ENCODE measurements at regions not wholly inside any gene's neighbourhood (a gene's known extent, or its start where the extent isn't known, plus 50 kb on each side); places are given as distances from the start of the nearest gene placed in this dataset.
A peak's percentile ranks its signal among the peaks of the same experiment; 100 is the strongest.

GRCh38 chr1:79732950-79733349, 726.4 kb upstream of the ADGRL4 start:
- DNase-seq (ENCODE audit: low read depth), result no peak
- H3K4me3 ChIP-seq (ENCODE audit: low read length), result no peak overlapping the region
- TF ChIP-seq CTCF (conservative IDR thresholded peaks at IDR 0.05; ENCODE audit: low read depth, low read length), result no peak

- TF ChIP-seq CTCF (conservative IDR thresholded peaks at IDR 0.05; ENCODE audit: low read depth, low read length), result no peak
- no peak overlapping the region for H3K4me3 ChIP-seq (ENCODE audit: low read length)
- no peak for DNase-seq (ENCODE audit: low read depth)
Measured at GRCh38 chr1:79726911-79727310, 720.4 kb upstream of the ADGRL4 start.

- DNase-seq (ENCODE audit: low read depth), result no peak
- no peak for TF ChIP-seq CTCF (conservative IDR thresholded peaks at IDR 0.05; ENCODE audit: low read depth, low read length)
- no peak overlapping the region for H3K4me3 ChIP-seq (ENCODE audit: low read length)
Measured at GRCh38 chr1:79726321-79726720, 719.8 kb upstream of the ADGRL4 start.

GRCh38 chr1:79716447-79716846, 709.9 kb upstream of the ADGRL4 start:
- peak; percentile 50 for DNase-seq (ENCODE audit: low read depth)
- no peak for TF ChIP-seq CTCF (conservative IDR thresholded peaks at IDR 0.05; ENCODE audit: low read depth, low read length)
- H3K4me3 ChIP-seq (ENCODE audit: low read length), result no peak overlapping the region

GRCh38 chr1:79714664-79715063, 708.1 kb upstream of the ADGRL4 start:
- H3K4me3 ChIP-seq (ENCODE audit: low read length), result no peak overlapping the region
- no peak for TF ChIP-seq CTCF (conservative IDR thresholded peaks at IDR 0.05; ENCODE audit: low read depth, low read length)
- DNase-seq (ENCODE audit: low read depth), result no peak

GRCh38 chr1:79711001-79711431, 704.5 kb upstream of the ADGRL4 start:
- DNase-seq (ENCODE audit: low read depth), result peak; percentile 77
- TF ChIP-seq CTCF (conservative IDR thresholded peaks at IDR 0.05; ENCODE audit: low read depth, low read length), result no peak
- no peak overlapping the region for H3K4me3 ChIP-seq (ENCODE audit: low read length)

- DNase-seq (ENCODE audit: low read depth), result no peak
- no peak overlapping the region for H3K4me3 ChIP-seq (ENCODE audit: low read length)
- TF ChIP-seq CTCF (conservative IDR thresholded peaks at IDR 0.05; ENCODE audit: low read depth, low read length), result no peak
Measured at GRCh38 chr1:79708646-79709265, 702.2 kb upstream of the ADGRL4 start.
